Common myeloid progenitor, CD34-positive (primary cell): ENCODE measurements at regions not wholly inside any gene's neighbourhood (a gene's known extent, or its start where the extent isn't known, plus 50 kb on each side); places are given as distances from the start of the nearest gene placed in this dataset.

Source experiments
- CTCF ChIA-PET: fragments of 350-600 bp; sonication (Branson Sonifier 250); formaldehyde crosslinking; loops from one replicate; lab custom pipeline; 2021; ENCODE audit warnings: antibody characterized with exemption; lab: Charles Lee
- POLR2A ChIA-PET: fragments of 350-600 bp; sonication (Branson Sonifier 250); formaldehyde crosslinking; loops from one replicate; lab custom pipeline; 2021; ENCODE audit warnings: antibody characterized with exemption; lab: Charles Lee
- DNase-seq, 3 donors: peaks; one replicate each; pipeline versions ENCODE4 v3.0.0 to v3.0.0-alpha.2; 2013
- H3K27ac ChIP-seq, 2 experiments: 1 replicate in 1 of 2; 2 replicates in 1 of 2; pipeline ENCODE4 v1.7.0; 2013; ENCODE audit warnings: inconsistent platforms in 2 of 2, low read length in 2 of 2, mild to moderate bottlenecking in 2 of 2, low read depth in 1 of 2, moderate library complexity in 1 of 2; ENCODE audit not compliant: severe bottlenecking in 2 of 2, insufficient read depth in 1 of 2, poor library complexity in 1 of 2
- H3K27me3 ChIP-seq, 5 experiments: replicated peaks in 2 of 5; 1 replicate in 3 of 5; 2 replicates in 2 of 5; pipeline versions ENCODE4 v1.6.1 to v1.7.0; 2013; ENCODE audit warnings: low read length in 4 of 5, mild to moderate bottlenecking in 2 of 5, moderate library complexity in 2 of 5, inconsistent platforms in 1 of 5; ENCODE audit not compliant: insufficient read depth in 5 of 5, control insufficient read depth in 4 of 5
- H3K36me3 ChIP-seq, 4 experiments: 1 replicate in 2 of 4; 2 replicates in 2 of 4; pipeline versions ENCODE4 v1.6.1 to v1.7.0; 2013; ENCODE audit warnings: low read length in 3 of 4, control low read depth in 1 of 4, mild to moderate bottlenecking in 1 of 4; ENCODE audit not compliant: control insufficient read depth in 4 of 4, insufficient read depth in 4 of 4
- H3K4me1 ChIP-seq, 4 experiments: 1 replicate in 3 of 4; 2 replicates in 1 of 4; pipeline versions ENCODE4 v1.6.1 to v1.7.1; 2013; ENCODE audit warnings: low read length in 3 of 4, mild to moderate bottlenecking in 3 of 4, control low read depth in 1 of 4, inconsistent platforms in 1 of 4, moderate library complexity in 1 of 4; ENCODE audit not compliant: control insufficient read depth in 4 of 4, insufficient read depth in 4 of 4; ENCODE audit errors: control extremely low read depth in 1 of 4
- H3K4me3 ChIP-seq, 7 experiments: 1 replicate in 4 of 7; 2 replicates in 3 of 7; pipeline versions ENCODE4 v1.5.1 to v1.7.0; 2013; ENCODE audit warnings: mild to moderate bottlenecking in 7 of 7, low read length in 6 of 7, moderate library complexity in 6 of 7, inconsistent platforms in 2 of 7, low read depth in 2 of 7, control low read depth in 1 of 7; ENCODE audit not compliant: insufficient read depth in 4 of 7, control insufficient read depth in 1 of 7; ENCODE audit errors: extremely low read depth in 1 of 7
- H3K9me3 ChIP-seq, 5 experiments: 1 replicate in 4 of 5; 2 replicates in 1 of 5; pipeline versions ENCODE4 v1.6.1 to v1.7.1; 2013; ENCODE audit warnings: low read length in 4 of 5, mild to moderate bottlenecking in 2 of 5, inconsistent platforms in 1 of 5, low read depth in 1 of 5, moderate library complexity in 1 of 5; ENCODE audit not compliant: control insufficient read depth in 4 of 5, insufficient read depth in 2 of 5; ENCODE audit errors: control extremely low read depth in 1 of 5
- WGBS: methylation state at CpG from one replicate; pipeline ENCODE4 v1.1.5; 2013; ENCODE audit not compliant: insufficient coverage; 5-methylcytosine and 5-hydroxymethylcytosine counted together

DNA sequence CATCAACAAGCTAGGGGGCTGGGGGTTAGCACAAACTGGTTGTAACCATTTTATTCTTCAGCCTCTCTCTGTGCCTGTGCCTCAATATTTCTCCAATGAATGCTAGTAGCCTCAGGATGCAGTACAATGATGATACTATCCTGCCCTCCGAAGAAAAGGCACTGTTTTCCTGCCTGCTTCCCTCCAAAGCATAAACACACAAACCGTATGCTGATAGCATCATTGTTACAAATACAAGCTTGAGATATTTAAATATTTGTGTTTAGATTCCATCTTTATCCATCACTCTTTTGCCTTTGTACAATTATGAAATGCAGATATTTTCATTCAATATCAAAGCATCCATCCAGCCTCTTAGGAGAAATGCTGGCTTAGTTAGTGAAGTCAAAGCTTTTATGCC is 404.8 kb downstream of the DUSP10 start:
- Histone ChIP-seq H3K27me3 (no peaks in the 10 kb centered on the region), H3K9me3 (peaks cover 0 to 2% (median 0%) of the 10 kb centered on the region in 5 experiments), H3K4me3 (no peak overlapping the region), H3K36me3 (no peaks in the 10 kb centered on the region), H3K27ac (no peak overlapping the region), H3K4me1 (peaks cover 0 to 25% (median 13%) of the 10 kb centered on the region in 4 experiments)
- DNase-seq, result no peak
- POLR2A ChIA-PET, result no interaction called here
- 100% methylated on average over 1 of the region's 2 CpGs for WGBS
- CTCF ChIA-PET, result interaction anchor here (1.1 kb wide), 1 partner anchor 530 kb away, joined by 4 read pairs; no protein-coding TSS in a partner anchor

GRCh38 chr1:221343136-221343535 is 398.8 kb downstream of the DUSP10 start:
- no peaks in the 10 kb centered on the region for H3K36me3 ChIP-seq
- H3K27me3 ChIP-seq, result no peaks in the 10 kb centered on the region
- no peak overlapping the region for H3K4me3 ChIP-seq
- no peaks in the 10 kb centered on the region for H3K4me1 ChIP-seq
- ChIA-PET CTCF (no interaction called here), POLR2A (no interaction called here)
- no peak overlapping the region for H3K27ac ChIP-seq
- no peaks in the 10 kb centered on the region for H3K9me3 ChIP-seq
- no peak for DNase-seq

DNA sequence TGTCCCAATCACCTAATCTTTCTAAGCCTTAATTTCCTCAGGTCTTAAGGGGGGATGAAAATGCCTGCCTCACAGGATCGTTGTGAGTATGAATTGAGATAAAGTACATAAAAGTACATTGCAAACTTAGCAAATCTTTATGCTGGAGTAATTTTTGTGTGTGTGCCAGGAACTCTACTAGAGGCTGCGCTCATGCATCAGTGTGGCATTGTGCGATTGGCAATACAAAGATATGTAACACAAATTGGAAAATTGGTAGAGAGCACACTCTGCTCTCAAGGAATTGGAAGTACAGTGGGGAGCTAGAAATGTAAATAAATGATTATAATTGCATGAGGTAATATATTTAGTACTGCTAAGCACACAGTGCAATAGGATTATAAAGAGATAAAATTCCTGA is 398.3 kb downstream of the DUSP10 start:
- ChIA-PET CTCF (no interaction called here), POLR2A (no interaction called here)
- H3K4me3 ChIP-seq, result no peak overlapping the region
- H3K27me3 ChIP-seq, result no peaks in the 10 kb centered on the region
- H3K36me3 ChIP-seq, result no peaks in the 10 kb centered on the region
- no CpG with 5 or more reads among the region's 3 CpGs for WGBS
- no peak for DNase-seq
- H3K27ac ChIP-seq, result no peak overlapping the region
- H3K4me1 ChIP-seq, result no peaks in the 10 kb centered on the region
- no peaks in the 10 kb centered on the region for H3K9me3 ChIP-seq

GRCh38 chr1:221344693-221345092 is 397.2 kb downstream of the DUSP10 start:
- Histone ChIP-seq H3K4me1 (no peaks in the 10 kb centered on the region), H3K36me3 (no peaks in the 10 kb centered on the region), H3K4me3 (no peak overlapping the region), H3K27ac (no peak overlapping the region), H3K27me3 (no peaks in the 10 kb centered on the region), H3K9me3 (no peaks in the 10 kb centered on the region)
- CTCF ChIA-PET, result no interaction called here
- WGBS, result 100% methylated on average over 1 of the region's 1 CpG
- POLR2A ChIA-PET, result no interaction called here
- no peak for DNase-seq

- no peak for DNase-seq
- no peak overlapping the region for H3K4me3 ChIP-seq
- ChIA-PET CTCF (no interaction called here), POLR2A (no interaction called here)
- H3K27me3 ChIP-seq, result no peaks in the 10 kb centered on the region
- no peak overlapping the region for H3K27ac ChIP-seq
- WGBS, result 93% methylated on average over 2 of the region's 2 CpGs
- no peaks in the 10 kb centered on the region for H3K4me1 ChIP-seq
- H3K36me3 ChIP-seq, result no peaks in the 10 kb centered on the region
- no peaks in the 10 kb centered on the region for H3K9me3 ChIP-seq
These were observed 394.2 kb downstream of the DUSP10 start for GRCh38 chr1:221347706-221348105.

DNA sequence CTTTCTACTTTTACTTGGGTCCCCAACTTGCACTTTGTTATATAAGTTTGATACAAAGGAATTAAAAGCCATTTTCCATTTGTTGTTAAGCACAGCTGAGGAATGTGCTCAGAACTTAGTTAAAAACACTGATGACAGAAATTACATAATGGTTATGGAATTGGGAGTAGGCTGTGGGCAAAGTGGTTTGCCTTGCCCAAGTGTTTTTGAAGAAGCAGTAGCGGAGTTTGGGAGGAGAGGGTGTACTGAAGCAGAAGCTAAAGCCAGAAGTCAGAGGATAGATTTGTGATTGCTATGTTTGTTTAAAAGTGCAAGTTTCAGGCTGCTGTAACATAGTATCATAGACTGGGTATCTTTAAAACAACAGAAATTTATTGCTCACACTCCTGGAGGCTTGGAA is 391.8 kb downstream of the DUSP10 start:
- Histone ChIP-seq H3K36me3 (no peaks in the 10 kb centered on the region), H3K4me3 (no peak overlapping the region), H3K4me1 (no peaks in the 10 kb centered on the region), H3K9me3 (no peaks in the 10 kb centered on the region), H3K27ac (no peak overlapping the region), H3K27me3 (no peaks in the 10 kb centered on the region)
- 100% methylated on average over 1 of the region's 1 CpG for WGBS
- POLR2A ChIA-PET, result no interaction called here
- DNase-seq, result no peak
- CTCF ChIA-PET, result no interaction called here

- DNase-seq, result no peak
- Histone ChIP-seq H3K4me1 (no peaks in the 10 kb centered on the region), H3K36me3 (no peaks in the 10 kb centered on the region), H3K27me3 (no peaks in the 10 kb centered on the region), H3K27ac (no peak overlapping the region), H3K4me3 (no peak overlapping the region), H3K9me3 (no peaks in the 10 kb centered on the region)
- 100% methylated on average over 1 of the region's 1 CpG for WGBS
- ChIA-PET POLR2A (no interaction called here), CTCF (no interaction called here)
These were observed 385.2 kb downstream of the DUSP10 start for GRCh38 chr1:221356693-221357092.
